HG03442 (cell line): ENCODE measurements at regions not wholly inside any gene's neighbourhood (a gene's known extent, or its start where the extent isn't known, plus 50 kb on each side); places are given as distances from the start of the nearest gene placed in this dataset.

Source experiments
- ATAC-seq: cut with Tn5 transposase; IDR thresholded peaks from one replicate; pipeline ENCODE4 v1.9.1; 2021; ENCODE audit warnings: mild to moderate bottlenecking, moderate library complexity; ENCODE audit not compliant: unreplicated experiment

- ATAC-seq: no peak
Observed at GRCh38 chr3:18648159-18648558, 223.0 kb upstream of the SATB1 start.

DNA sequence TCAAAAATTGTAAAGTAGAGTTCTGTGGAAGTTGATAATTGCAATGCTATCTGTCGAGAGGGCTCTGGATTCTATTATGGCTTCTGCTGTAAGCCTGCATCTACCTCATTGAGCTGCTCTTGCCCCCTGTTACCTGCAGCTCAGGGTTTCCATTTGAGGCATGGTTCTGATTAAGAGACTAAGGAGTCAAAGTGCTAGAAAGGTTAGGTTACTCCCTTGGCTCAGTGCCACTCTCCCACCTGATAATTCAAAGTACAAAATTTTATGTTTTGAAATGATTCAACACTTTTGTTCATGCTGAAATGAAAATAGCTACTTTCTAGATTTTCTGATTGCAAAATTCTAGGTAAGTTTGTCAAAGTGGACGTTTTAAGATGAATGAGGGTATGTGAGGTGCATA, 220.5 kb upstream of the SATB1 start:
- ATAC-seq: no peak

DNA sequence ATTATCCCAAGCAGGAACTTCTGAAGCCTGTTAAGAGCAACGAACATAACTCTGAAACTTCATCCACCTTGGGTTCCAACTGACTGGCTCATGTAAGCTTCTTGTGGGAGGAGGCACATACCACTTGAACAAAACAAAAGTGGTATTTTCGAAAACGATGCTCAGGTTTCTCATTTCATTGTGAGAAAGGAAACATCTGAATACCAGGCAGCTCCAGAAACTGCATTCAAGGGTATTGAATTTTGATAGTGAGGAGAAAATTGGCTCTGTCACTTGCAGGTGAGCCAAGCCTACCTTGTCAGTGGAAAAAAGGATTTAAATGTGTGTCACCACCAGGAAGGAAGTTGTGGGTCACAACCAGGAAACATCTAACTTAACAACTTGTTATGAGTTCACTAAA, 218.1 kb upstream of the SATB1 start:
- no peak for ATAC-seq

DNA sequence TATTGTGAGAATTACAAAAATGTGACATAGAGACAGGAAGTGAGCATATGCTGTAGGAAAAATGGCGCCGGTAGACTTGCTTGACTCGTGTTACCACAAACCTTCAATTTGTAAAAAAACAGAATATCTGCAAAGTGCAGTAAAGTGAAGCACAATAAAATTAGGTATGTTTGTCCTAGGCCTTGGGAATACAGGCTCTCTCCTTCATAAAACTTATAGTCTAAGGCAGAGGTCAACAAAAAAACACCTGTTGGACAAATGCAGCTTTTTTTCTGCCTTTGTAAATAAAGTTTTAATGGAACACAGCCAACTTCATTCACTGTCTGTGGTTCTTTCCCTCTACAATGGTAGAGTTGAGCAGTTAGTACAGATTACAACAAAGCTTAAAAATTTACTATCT, 216.8 kb upstream of the SATB1 start:
- ATAC-seq: no peak

DNA sequence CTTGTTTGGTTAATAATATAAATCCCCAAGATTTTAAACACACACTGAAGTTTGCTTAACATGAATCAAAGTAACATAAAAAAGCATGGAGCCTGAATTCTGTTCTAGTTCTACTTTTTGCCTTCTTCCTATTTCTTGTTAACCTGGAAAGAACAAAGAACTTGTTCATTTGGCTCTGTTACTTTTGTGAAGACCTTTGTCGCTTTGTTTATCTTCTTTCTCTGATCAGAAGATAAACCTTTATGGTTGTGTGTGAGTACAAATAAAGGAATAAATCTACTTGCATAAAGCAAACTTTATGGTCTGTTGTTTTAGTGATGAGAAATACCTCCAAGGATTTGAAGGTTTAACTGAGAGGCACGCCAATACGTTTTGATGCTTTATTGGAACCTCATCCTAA, 210.1 kb upstream of the SATB1 start:
- no peak for ATAC-seq

- no peak for ATAC-seq
Observed at GRCh38 chr3:18634461-18634860, 209.3 kb upstream of the SATB1 start.

DNA sequence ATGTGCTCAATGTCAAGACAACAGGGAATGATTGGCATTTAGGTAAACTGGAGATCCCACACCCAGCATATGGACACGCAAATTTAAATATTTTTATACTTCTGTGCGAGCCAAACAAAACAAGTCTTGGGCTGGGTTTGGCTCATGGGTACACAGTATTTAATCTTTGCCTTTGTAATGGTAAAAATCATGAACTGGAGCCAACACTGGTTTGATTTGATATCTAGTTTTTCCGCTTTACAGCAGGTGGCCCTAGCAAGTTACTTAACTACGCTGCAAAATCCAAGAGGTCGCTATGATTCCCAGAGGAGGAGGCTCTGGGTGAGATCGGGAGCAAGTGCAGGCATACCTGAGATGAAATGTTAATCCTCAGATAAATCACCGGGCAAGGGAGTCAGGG, 207.9 kb upstream of the SATB1 start:
- no peak for ATAC-seq

DNA sequence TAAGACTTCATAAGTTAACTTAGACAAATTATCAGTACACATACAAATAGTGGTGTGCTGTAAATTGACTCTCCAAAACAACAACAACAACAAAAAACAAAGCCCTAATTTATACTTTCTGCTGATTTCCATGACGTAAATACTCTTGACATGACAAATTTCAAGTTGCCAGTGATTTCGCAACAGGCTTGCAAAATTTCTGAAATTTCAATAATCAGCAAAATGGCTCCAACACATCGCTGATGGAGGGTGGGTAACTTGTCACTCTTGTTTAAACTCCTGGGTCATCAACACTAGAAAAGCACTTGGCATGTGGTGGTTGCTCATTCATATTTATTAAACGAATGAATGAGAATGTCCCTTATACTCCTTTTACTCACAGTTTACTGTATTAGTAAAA, 205.2 kb upstream of the SATB1 start:
- ATAC-seq: no peak

GRCh38 chr3:18625085-18625484, 199.9 kb upstream of the SATB1 start:
- ATAC-seq: no peak

DNA sequence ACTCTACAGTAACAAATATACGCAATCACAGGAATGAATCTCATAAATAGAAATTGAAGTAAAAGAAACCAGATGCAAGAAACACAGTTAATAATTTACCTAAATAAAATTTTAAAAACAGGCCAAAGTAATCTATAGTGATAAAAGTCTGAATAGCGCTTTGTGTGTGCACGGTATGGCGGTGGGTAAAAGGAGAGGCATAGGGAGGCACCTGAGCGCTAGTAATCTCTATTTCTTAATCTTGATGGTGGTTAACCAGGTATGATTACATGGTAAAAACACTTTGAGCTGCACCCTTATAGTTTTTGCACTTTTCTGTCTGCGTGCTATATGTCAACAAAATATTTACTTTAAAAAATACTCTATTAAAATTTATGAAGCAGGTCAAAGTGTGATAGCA, 198.1 kb upstream of the SATB1 start:
- no peak for ATAC-seq

- no peak for ATAC-seq
Observed at GRCh38 chr3:18618723-18619122, 193.6 kb upstream of the SATB1 start.

GRCh38 chr3:18611991-18612390, 186.9 kb upstream of the SATB1 start:
- ATAC-seq: no peak

GRCh38 chr3:18609187-18609586, 184.0 kb upstream of the SATB1 start:
- no peak for ATAC-seq

- ATAC-seq: no peak
Observed at GRCh38 chr3:18597919-18598318, 172.8 kb upstream of the SATB1 start.

DNA sequence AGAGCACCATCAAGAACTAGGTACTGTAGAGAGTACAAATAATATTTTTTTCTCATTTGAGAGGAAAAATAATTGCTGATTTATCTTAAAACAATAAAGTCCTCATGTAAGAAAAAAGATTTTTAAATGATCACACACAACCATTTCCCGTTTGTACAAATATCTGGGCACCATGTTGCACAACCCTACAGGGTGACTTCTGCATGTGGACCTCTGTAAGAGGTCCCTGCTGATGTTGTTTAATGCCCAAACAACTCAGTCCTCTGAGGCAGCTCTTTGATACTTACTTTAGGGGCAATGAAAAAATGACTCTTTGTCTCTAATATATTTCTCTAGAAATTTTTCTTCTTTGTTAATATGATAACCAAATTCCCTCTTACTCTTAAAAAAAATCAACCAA, 168.1 kb upstream of the SATB1 start:
- ATAC-seq: no peak

- no peak for ATAC-seq
Observed at GRCh38 chr3:18591120-18591519, 166.0 kb upstream of the SATB1 start.

DNA sequence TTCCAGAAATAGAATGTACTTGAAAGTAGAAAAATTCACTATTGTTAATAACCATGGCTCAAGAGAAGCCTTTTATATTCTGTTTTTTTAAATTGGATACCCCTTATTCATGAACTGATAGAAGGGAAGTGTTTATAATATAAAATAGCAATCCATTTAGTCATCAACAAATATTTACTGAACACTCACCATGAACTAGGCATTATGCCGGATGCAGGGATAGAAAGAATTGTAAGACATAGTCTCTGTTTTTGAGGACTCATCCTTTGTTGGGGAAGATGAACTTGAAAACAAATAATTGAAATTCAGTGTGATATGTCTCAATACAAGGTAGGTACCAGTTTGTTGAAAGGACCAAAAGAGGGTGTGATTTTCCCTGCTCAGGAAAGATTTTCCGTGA, 160.9 kb upstream of the SATB1 start:
- ATAC-seq: no peak

- no peak for ATAC-seq
Observed at GRCh38 chr3:18585004-18585968, 160.1 kb upstream of the SATB1 start.

DNA sequence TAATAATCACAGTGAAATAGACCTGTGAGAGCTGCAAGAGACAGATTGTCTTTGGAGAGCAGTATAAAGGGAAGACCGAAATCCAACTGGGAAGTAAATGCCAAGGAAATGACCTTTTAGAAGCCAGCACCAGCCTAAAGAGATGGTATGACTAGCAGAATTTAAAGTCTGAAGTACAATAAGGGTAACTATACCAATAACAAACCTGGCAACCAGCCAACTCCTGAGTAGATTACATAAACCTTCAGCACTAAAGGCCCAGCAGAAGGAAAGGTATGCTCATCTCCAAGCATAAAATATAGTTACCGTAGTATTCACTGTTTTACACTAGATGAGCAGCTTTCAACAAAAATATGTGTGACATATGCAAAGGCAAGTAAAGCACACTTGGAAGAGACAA, 155.1 kb upstream of the SATB1 start:
- no peak for ATAC-seq

DNA sequence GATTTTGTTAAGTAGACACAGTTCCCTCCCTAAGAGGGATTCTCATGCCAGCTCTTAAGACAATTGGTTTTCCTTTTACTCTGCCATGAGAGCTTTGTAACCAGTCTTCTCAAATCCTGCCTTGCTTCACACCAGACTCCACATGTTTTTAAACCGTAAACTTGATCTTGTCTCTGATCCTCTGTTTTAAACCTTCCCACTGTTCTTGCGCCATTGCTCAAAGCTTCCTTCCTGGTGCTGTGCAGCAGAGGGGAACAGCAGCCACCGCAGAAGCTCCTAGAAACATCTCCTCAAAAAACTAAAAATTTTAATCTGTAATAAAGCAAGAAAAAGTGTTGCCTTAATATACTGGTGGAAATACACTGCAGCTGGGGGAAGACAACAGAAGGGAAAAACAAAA, 154.5 kb upstream of the SATB1 start:
- no peak for ATAC-seq

- ATAC-seq: no peak
Observed at GRCh38 chr3:18575573-18575972, 150.4 kb upstream of the SATB1 start.

GRCh38 chr3:18572809-18573208, 147.7 kb upstream of the SATB1 start:
- no peak for ATAC-seq

- ATAC-seq: no peak
Observed at GRCh38 chr3:18567293-18567692, 142.2 kb upstream of the SATB1 start.
